A673 (cell line): ENCODE measurements at regions not wholly inside any gene's neighbourhood (a gene's known extent, or its start where the extent isn't known, plus 50 kb on each side); places are given as distances from the start of the nearest gene placed in this dataset.

Source experiments
- CTCF ChIP-seq: fragments of 300-800, 200-600 bp; sonication (generic); conservative IDR thresholded peaks from 2 replicates; pipeline ENCODE4 v1.5.1; 2017; ENCODE audit warnings: low read depth, mild to moderate bottlenecking, antibody characterized with exemption, low read length, moderate library complexity, mixed read lengths
- EZH2 ChIP-seq: fragments of 200-600 bp; sonication (generic); IDR thresholded peaks from 2 replicates; pipeline ENCODE4 v1.6.1; 2017; ENCODE audit warnings: borderline replicate concordance, low read depth, mild to moderate bottlenecking, mixed read lengths, antibody characterized with exemption, low read length; ENCODE audit not compliant: poor library complexity, severe bottlenecking

- no peak for TF ChIP-seq CTCF
- no peak for TF ChIP-seq EZH2
These were observed 824.4 kb downstream of the MTRR start for GRCh38 chr5:8693341-8693844.
